Endothelial cell (in vitro differentiated cells): ENCODE measurements at regions not wholly inside any gene's neighbourhood (a gene's known extent, or its start where the extent isn't known, plus 50 kb on each side); places are given as distances from the start of the nearest gene placed in this dataset.

Experiments
- DNase-seq: peaks from one replicate; pipeline ENCODE4 v3.0.0; 2021; ENCODE audit warnings: low spot score
- H3K27ac Mint-ChIP-seq: one replicate; pipeline ENCODE4 v1.8.0; 2021; ENCODE audit warnings: mixed read lengths, inconsistent platforms; ENCODE audit not compliant: unreplicated experiment
- H3K27me3 Mint-ChIP-seq: one replicate; pipeline ENCODE4 v1.8.0; 2021; ENCODE audit warnings: mild to moderate bottlenecking, moderate library complexity, mixed read lengths, inconsistent platforms; ENCODE audit not compliant: unreplicated experiment
- H3K36me3 Mint-ChIP-seq: one replicate; pipeline ENCODE4 v1.8.0; 2021; ENCODE audit warnings: mild to moderate bottlenecking, low read depth, mixed read lengths, inconsistent platforms; ENCODE audit not compliant: unreplicated experiment
- H3K4me1 Mint-ChIP-seq: one replicate; pipeline ENCODE4 v1.8.0; 2021; ENCODE audit warnings: mild to moderate bottlenecking, mixed read lengths, inconsistent platforms; ENCODE audit not compliant: unreplicated experiment
- H3K4me3 Mint-ChIP-seq: one replicate; pipeline ENCODE4 v1.8.0; 2021; ENCODE audit warnings: mild to moderate bottlenecking, mixed read lengths, inconsistent platforms; ENCODE audit not compliant: unreplicated experiment
- H3K9me3 Mint-ChIP-seq: one replicate; pipeline ENCODE4 v1.8.0; 2021; ENCODE audit warnings: mixed read lengths, inconsistent platforms; ENCODE audit not compliant: unreplicated experiment
- TF ChIP-seq, protein P1 (sequence below): fragments of 200-600 bp; sonication (generic); IDR thresholded peaks from one replicate; pipeline ENCODE4 v1.5.0; 2021; ENCODE audit warnings: antibody characterized with exemption; ENCODE audit not compliant: unreplicated experiment

DNA sequence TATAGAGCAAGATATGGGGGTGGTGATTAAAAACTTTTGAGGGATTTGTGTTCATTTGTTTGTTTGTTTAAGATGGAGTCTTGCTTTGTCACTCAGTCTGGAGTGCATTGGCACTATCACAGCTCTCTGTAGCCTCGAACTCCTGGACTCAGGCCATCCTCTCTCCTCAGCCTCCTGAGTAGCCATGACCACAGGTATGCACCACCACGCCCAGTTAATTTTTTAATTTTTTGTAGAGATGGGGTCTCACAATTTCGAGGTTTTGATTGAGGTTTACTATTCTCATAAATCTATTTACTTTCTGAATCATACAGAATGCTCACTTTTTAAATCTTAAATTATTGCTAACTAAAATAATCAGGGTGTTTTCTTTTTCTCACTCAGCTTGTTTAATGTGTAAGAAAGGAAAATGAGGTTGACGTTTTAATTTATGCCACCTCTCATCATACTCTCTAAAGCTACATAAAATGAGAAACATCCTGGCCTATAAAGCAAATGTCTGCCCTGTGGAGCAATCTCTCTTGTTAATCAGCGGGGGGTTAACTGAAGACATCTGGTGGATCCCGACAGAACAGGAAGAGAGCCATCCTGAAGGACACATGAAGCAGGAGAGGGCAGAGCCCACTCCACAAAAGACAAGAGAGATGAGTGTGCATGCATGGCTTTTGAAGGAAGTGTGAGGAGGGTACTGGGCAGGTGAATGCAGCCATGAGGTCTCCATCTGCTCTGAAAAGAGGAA is 589.1 kb upstream of the SLC8A1 start:
- H3K9me3 Mint-ChIP-seq = no peaks in the 10 kb centered on the region
- no peak overlapping the region for H3K4me3 Mint-ChIP-seq
- H3K27ac Mint-ChIP-seq = no peak overlapping the region
- no peaks in the 10 kb centered on the region for H3K27me3 Mint-ChIP-seq
- no peak for DNase-seq
- TF ChIP-seq, protein P1, sequence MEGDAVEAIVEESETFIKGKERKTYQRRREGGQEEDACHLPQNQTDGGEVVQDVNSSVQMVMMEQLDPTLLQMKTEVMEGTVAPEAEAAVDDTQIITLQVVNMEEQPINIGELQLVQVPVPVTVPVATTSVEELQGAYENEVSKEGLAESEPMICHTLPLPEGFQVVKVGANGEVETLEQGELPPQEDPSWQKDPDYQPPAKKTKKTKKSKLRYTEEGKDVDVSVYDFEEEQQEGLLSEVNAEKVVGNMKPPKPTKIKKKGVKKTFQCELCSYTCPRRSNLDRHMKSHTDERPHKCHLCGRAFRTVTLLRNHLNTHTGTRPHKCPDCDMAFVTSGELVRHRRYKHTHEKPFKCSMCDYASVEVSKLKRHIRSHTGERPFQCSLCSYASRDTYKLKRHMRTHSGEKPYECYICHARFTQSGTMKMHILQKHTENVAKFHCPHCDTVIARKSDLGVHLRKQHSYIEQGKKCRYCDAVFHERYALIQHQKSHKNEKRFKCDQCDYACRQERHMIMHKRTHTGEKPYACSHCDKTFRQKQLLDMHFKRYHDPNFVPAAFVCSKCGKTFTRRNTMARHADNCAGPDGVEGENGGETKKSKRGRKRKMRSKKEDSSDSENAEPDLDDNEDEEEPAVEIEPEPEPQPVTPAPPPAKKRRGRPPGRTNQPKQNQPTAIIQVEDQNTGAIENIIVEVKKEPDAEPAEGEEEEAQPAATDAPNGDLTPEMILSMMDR = no peak
- H3K36me3 Mint-ChIP-seq = no peaks in the 10 kb centered on the region
- no peaks in the 10 kb centered on the region for H3K4me1 Mint-ChIP-seq

DNA sequence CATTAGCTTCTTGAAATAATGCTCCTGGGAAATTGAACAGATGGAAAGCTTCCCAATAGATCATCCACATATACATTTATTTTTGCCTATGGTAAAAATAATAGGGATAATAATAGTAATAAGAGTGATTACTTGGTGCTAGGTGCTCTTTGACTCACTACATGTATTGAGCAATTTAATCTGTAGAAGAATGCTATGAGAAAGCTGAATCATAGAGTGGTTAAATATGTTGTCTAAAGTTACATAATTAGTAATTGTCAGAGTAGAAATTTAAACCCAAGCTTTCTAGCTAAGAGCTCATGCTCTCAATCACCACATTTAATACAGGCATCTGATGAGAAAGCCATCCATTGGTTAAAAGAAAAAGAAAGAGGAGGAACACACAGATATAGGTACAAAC is 590.5 kb upstream of the SLC8A1 start:
- H3K4me1 Mint-ChIP-seq = no peaks in the 10 kb centered on the region
- no peaks in the 10 kb centered on the region for H3K36me3 Mint-ChIP-seq
- no peak overlapping the region for H3K4me3 Mint-ChIP-seq
- DNase-seq = no peak
- TF ChIP-seq, protein P1 = no peak
- H3K9me3 Mint-ChIP-seq = no peaks in the 10 kb centered on the region
- H3K27ac Mint-ChIP-seq = no peak overlapping the region
- H3K27me3 Mint-ChIP-seq = no peaks in the 10 kb centered on the region

DNA sequence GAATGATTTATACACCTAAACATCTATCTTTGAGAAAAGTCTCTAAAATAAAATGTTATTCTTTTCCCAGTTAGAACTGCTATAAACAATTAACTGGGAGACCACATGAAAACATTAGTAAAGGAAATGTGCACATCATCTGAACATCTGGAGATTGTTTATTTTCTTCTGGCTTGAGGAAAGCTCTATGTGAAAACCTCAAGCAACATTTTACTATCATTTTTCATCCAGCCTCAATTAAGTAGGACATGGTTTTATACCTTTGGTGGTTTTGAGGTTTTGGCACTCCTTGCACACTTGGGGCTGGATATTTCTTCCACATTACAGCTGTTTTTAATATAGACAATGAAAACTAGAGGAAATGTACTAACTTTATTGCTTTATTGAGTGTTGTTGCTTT is 609.5 kb upstream of the SLC8A1 start:
- DNase-seq = no peak
- Mint-ChIP-seq H3K9me3 (no peaks in the 10 kb centered on the region), H3K36me3 (no peaks in the 10 kb centered on the region), H3K27ac (no peak overlapping the region), H3K4me1 (no peaks in the 10 kb centered on the region), H3K4me3 (no peak overlapping the region), H3K27me3 (peaks cover 2% of the 10 kb centered on the region)
- TF ChIP-seq, protein P1 = no peak

DNA sequence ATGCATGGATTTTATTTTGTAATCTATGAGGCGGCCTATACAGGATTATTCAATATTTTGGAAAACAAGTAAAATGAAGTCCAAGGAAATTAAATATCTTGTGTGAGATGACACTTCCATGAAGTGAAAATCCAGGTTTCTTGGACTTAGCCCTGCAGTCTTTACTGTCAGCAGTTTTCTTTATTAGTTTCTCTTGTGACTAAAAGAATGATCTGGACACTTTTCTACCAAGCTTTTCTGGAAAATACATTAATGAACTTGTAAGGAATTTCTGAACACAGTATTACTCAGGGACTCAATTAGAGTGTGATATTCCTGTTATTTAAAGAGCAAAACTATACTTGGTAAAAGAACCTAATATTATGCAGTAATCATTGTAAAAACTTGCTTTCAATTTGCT is 610.4 kb upstream of the SLC8A1 start:
- DNase-seq = no peak
- no peaks in the 10 kb centered on the region for H3K9me3 Mint-ChIP-seq
- H3K27me3 Mint-ChIP-seq = no peaks in the 10 kb centered on the region
- no peaks in the 10 kb centered on the region for H3K36me3 Mint-ChIP-seq
- no peak overlapping the region for H3K4me3 Mint-ChIP-seq
- H3K27ac Mint-ChIP-seq = no peak overlapping the region
- H3K4me1 Mint-ChIP-seq = no peaks in the 10 kb centered on the region
- TF ChIP-seq, protein P1 = no peak

DNA sequence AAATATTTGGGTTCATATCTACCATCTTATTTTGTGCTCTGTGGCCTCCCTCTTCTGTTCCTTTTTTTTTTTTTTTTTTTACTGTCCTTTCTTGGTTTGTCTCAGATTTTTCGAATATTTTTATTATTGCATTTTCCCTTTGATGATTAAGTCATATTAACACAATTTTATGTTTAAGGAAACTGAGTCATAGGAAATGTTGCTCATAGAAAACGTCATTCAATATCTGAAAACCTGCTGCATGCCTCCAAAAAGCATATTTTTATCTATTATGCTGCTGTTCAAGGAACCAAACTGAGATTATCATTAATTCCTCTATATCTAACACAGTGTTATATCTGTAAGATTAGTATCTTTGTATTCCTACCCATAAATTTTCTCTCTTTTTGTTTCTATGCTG is 614.3 kb upstream of the SLC8A1 start:
- Mint-ChIP-seq H3K27ac (no peak overlapping the region), H3K9me3 (no peaks in the 10 kb centered on the region), H3K4me1 (no peaks in the 10 kb centered on the region), H3K36me3 (no peaks in the 10 kb centered on the region), H3K27me3 (no peaks in the 10 kb centered on the region), H3K4me3 (no peak overlapping the region)
- TF ChIP-seq, protein P1 = no peak
- DNase-seq = no peak
